Activated CD8-positive, alpha-beta memory T cell treated with anti-CD3 and anti-CD28 coated beads, Interleukin-2, amount 50 U/mL, for 1 hour (primary cell): ENCODE measurements at regions not wholly inside any gene's neighbourhood (a gene's known extent, or its start where the extent isn't known, plus 50 kb on each side); places are given as distances from the start of the nearest gene placed in this dataset.

ENCODE experiments used
- DNase-seq: peaks from one replicate; pipeline ENCODE4 v3.0.0-alpha.2; 2020; ENCODE audit errors: extremely low read depth

DNA sequence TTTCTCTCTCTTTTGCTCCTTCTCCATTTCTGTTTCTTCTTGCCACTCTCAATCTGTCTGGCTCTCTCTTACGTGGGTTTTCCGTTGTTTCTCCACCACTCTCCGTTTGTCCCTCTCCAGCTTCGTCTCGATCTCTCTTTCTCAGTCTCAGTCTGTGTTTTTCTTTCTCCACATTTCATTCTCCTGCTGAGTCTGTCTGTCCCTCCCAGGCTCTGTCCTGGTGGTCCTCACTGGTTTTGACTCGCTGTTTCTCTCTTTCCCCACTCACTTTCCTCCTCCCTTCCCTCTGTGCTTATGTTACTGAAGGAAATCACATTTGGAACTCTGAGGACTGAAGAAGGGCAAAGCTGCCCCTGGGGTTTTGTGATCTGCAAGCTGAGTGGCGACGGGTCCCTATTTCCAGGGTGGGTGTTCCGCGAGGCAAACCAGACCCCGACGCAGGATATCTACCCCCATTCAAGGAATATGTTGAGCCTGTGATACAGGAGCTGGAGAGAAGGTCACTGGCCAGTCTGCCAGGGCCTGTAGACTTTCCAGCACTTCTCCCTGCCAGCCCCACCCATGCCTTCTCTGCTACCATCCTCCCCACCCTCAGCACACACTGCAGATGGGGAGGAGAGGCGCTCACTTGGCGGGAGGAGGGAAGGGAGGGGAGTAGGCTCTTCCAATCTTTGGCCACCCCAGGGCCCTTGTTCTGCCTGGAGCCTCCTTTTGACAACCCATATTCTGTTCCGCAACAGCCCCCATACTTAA is 102.7 kb upstream of the MAP1LC3B2 start:
- DNase-seq = no peak

DNA sequence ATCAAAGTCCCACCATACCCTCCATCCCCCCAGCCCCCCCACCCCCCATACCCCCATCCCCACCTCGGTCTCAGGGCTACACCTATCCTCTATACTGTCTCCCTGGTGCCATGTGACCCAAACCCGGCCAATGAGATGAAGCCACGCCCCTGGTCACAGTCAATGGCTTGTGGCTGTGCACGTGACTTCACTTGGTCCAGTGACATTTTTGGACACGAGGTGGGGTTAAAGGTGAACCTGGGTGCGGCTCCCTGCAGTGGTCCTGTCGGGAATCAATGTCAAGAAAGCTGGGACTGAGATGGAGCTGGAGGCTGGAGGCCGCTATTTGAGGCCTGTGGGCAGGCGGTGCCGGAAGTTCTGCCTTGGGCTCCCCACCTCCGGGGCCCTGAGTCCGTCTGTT is 100.7 kb upstream of the MAP1LC3B2 start:
- no peak for DNase-seq

DNA sequence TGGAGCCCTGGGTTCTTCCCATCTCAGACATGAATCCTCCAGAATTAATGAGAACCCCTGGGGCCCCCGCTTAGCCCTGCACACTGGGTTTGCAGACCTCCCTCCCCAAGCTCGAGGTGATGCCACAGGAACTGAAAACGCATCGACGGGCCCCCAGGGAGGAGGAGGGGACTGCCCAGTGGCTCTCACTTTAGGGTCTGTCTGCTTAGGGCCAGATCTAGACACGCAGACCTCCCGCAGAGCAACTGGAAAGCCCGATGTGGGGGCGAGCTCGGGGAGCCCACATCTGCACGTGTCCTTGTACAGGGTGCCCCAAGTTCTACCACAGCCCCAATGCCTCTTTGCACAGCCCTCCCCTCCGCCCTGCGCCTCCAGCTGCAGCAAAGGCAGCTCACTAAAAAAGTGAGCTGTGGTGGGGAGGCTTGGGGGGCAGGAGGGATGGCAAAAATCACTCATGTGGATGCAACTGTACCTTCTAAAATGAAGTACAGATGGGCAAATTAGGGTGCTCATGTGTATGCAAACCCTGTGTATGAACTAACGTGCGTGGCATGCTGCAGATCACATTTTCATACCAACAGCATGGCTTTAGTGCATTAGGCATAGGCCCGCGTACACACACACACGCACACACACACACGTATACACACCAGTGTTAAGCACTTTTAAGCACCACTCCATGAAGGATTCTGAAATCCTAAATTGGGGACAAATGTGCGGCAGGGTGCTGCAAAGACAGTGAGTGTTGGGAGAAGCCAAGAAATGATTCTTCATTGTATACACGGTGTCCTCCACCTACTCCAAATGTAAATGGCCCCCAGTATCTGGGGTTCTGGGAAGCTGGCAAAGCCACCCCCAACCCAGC is 99.9 kb upstream of the MAP1LC3B2 start:
- no peak for DNase-seq

DNA sequence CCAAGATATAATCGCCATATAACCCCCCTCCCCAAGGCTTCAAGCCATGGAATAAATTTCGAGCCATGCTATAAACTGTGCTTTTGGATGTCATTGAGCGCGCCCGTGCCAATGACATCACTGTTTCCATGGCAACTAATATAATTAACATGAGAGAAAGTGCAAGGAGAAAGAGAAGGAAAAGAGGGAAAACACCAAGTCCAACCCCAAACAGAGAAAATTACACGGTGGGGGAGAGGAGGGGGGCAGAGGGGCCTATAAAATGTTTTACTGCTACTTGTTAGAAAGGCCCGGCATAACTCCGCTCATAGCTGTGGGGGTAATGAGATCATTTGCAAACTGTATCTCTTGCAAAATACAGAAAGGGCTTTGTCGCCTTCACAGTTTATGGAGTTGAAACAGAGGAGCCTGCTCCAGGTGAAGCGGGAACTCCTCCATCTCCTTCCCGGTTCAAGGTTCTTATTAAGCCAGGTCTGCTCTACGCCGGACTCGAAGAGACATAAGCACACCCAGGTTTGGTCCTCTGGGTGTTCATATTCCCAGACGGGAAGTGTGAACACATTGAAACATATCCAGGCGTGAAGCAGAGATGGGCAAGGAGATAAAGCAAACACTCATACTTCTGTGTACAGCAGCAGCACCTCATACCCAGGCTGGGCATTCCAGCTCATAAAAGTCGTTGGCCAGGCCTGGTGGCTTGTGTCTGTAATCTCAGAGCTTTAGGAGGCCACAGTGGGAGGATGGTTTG is 99.1 kb upstream of the MAP1LC3B2 start:
- DNase-seq = no peak

DNA sequence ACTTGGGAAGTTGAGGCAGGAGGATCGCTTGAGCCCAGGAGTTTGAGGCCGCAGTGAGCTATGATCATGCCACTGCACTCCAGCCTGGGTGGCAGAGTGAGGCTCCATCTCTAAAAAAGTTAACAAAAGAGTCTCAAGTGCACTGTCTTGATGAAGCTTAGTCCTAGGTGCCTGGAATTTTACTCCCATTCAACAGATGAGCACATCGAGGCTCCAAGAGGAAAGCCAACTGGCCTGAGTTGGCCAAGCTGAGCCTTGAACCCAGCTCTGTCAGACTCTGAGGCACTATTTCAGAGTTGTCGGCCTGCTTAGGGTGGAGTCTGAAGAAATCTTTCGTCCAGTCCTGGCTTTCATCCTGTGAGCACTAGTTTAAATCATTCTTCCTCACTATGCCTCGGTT is 98.1 kb upstream of the MAP1LC3B2 start:
- no peak for DNase-seq

DNA sequence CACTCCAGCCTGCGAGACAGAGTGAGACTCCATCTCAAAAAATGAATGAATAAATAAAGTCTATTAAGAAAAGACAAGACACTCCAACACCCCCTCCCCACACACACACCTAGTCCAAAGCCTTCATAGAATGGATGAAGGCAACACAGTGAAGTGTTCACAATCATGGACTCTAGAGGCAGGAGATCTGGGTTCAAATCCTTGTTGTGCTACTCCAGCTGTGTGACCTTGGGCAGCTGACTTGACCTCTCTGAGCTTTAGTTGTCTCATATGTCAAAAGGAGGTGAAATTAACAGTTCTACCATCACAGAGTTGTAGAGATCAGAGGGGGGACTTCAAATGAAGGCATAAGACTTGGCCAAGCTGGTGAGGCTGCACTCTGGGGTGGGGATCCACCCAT is 95.8 kb upstream of the MAP1LC3B2 start:
- DNase-seq = no peak

DNA sequence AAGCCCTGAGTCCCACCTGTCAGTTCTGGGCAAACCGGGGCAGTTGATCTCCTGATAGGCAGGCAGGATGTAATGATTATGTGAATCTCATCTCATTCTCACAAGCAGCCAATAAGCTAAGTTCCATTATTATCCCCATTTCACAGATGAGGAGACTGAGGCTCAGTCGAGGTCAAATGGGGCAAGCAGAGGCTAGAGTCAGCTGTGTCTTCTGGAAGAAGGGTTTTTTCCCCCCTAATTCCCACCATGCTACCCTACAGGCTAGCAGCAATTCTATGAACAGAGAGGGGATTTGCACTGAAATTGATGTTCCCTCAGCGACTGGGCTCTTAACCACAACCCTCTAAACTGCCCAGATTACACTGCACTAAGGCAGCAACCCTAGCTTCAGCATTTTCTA is 93.8 kb upstream of the MAP1LC3B2 start:
- no peak for DNase-seq

DNA sequence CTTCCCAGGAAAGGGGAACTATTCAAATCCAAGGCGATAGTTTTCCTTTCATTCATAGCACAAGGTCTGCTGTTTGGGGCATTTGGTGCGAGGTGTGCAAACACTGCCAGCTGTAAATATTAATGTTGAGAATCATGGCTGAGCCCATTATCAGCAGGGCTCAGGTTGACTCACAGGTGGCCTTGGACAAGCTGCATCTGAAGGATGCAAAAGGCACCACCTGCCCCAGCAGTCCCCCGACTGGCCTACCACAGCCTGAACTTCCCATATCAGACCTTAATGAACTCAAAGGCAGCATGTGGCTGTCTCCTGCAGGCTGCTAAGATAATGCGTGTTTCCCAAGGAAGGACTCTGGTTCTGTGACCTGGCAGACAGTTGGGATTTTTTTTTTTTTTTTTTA is 93.3 kb upstream of the MAP1LC3B2 start:
- DNase-seq = no peak

DNA sequence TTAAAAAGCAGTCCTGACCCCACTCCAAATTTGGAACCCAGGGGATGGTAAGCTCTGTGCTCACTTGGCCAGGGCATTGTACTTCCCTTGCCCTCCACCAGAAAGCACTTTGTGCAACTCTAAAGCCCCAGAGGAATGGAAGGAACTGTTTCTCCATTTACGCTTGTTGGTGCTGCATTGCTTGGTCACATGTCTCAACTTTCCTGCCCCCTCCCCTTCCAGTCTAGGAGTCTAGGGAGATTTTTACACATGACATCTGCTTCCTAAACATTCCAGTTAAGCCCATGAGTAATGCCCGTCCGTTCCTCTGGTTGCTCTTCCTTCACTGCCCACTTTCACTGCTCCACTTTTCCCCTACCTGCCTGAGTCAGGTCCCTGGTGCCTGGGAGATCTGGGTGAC is 92.6 kb upstream of the MAP1LC3B2 start:
- no peak for DNase-seq

DNA sequence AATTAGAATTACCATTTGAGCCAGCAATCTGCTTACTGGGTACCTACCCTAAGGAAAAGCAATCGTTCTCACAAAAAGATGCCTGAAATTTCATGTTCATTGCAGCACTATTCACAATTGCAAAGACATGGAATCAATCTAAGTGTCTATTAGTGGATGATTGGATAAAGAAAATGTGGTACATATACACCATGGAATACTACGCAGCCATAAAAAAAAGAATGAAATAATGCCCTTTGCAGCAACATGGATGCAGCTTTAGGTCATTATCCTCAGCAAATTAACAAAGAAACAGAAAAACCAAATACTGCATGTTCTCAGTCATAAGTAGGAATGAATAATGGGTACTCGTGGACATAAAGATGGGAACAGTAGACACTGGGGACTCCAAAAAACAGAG is 89.8 kb upstream of the MAP1LC3B2 start:
- no peak for DNase-seq

DNA sequence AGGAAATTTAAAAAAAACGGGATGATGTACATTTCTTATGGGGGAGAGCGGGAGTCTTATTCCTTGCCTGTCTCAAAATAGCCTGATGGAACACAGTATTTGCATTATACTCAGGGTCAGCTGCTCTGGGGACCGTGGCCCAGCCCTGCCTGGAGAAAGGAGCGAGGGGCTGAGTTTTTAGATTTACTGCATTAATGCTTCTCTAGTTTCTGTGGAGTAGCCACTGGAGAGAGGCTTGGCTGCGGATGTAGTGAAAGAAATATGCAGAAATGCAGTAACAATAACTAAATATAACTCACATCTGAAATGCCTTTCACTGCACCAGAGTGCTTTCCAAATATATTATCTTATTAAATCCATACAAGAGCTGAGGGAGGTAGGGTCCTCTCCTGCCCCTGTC is 87.6 kb upstream of the MAP1LC3B2 start:
- DNase-seq = no peak

DNA sequence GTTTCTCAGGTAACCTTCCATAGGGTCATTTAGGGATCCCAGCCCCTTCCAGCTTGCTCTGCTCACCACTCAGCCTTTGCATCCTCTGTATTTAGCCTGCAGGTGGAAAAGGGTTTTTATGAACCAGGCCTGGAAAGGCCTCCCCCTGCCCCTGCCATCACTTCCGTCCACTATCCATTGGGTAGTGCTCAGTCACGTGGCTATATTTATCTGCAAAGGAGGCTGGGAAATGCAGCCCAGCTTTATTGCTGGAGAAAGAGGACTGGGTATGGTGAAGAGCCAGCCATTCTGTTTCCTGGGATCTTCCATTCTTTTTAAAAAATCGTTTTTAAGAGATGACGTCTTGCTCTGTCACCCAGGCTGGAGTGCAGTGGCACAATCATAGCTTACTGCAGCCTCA is 87.0 kb upstream of the MAP1LC3B2 start:
- no peak for DNase-seq

DNA sequence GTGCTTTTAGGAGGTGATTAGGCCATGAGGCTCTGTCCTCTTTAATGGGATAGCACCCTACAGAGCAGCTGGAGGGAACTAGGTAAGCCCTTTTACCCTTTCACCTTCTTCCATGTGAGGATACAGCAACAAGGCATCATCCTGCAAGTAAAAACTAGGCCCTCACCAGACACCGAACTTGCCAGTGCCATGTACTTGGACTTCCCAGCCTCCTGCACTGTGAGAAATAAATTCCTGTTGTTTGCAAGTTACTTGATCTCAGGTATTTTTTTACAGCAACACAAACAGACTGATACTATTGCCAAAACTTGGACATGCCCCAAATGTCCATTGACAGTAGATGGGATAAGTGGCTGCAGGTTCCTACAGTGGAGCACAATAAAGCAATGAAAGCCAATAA is 85.8 kb upstream of the MAP1LC3B2 start:
- DNase-seq = no peak

DNA sequence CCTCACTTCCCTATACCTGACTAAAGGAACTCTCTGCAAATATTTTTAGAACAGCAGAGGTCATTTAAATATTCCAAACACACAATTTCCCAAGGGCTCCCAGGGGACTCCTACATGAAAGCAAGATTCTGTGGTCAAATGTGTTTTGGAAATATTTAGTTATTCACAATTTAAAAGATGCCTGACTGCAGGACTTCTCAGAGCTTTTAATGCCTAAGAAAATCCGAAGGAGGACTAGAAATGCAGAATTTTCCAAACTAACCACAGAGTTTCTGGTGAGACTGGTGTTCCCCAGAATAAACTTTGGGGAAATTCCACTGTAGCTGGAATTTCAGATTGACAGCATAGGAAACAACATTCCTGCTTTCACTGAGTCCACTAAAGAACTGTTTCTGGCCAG is 84.8 kb upstream of the MAP1LC3B2 start:
- DNase-seq = no peak

DNA sequence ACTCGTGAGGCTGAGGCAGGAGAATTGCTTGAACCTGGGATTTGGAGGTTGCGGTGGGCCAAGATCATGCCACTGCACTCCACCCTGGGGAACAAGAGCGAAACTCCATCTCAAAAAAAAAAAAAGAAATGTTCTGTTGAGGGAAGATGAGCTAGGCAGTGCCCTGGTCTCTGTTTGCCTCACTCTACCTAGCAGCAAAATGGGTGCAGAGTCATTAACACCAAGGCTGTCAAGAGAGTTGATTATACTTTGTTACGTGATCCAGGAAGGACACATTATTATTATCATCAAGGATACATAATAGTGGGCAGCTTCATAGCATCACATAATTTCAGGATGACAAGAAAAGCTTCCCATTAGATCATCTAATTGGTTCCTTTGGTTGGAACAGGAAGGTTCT is 84.3 kb upstream of the MAP1LC3B2 start:
- no peak for DNase-seq

DNA sequence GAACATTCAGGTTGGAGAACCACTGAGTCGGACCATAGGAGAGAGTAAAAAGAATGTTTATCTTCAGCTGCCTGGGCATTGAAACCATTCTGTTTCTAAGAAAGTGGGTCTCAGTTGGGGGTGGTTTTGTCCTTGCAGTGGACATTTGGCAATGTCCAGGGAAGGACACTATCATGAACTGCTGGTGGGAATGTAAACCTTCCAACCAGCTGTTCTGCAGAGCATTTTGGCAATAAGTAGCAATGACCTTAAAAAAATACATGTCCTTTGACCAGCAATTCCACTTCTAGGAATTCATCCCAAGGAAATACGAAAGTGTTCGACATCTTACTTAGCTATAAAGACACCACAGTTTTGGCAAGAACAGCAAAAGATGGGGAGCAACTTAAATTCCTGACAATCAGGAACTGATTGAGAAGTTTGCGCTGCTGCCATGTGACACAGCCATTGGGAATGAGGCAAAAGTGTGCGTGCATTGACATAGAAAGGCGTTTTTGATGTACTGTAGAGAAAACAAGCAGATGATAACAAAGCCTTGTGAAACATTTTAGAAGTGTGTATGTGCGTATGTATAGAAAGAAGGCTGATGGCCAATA is 82.9 kb upstream of the MAP1LC3B2 start:
- DNase-seq = no peak

DNA sequence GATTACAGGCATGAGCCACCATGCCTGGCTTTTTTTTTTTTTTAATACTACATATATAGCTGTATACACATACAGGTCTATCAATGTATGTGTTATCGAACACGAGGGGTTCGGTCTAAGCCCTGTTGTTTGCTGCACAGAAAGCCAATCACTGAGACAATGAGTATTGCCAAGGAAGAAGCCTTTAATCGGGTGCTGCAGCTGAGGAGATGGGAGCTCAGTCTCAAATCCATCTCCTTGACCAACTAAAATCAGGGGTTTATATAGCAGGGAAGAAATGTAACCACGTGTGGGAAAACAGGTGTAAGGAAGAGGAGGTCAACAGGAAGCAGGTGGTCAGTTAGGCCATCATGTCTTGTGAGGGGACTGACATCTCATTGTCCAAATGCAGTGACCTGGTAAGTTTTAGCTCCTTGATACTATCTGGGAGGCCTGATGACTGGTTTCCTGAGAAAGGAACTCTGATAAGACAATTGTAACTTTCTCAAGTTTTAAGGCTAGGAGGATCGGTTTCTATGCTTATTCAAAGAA is 80.9 kb upstream of the MAP1LC3B2 start:
- DNase-seq = no peak

DNA sequence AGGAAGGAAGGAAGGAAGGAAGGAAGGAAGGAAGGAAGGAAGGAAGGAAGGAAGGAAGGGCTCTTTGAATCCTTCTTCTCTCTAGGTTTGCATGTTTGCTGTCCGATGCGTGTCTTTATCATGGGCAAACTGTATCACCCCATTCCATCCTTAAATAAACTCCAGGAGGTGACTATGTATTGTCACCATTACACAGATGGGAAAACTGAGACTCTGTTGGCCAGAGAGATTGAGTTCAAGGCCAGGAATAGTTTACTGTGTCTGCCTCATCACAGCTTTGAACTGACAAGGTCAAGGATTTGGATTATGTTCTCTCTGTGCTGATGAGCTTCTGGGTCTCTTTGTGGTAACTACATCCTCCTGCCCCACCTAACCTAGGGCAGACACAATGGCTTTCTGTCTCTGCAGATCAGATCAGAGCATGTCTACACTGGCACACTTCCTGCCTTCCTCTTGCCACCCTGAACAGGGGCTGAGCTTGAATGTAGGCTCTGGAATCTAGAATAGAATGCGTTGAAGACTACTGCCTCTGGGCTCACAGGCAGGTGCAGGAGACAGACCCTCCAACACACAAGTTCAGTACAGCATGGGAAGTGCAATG is 78.9 kb upstream of the MAP1LC3B2 start:
- DNase-seq = no peak

DNA sequence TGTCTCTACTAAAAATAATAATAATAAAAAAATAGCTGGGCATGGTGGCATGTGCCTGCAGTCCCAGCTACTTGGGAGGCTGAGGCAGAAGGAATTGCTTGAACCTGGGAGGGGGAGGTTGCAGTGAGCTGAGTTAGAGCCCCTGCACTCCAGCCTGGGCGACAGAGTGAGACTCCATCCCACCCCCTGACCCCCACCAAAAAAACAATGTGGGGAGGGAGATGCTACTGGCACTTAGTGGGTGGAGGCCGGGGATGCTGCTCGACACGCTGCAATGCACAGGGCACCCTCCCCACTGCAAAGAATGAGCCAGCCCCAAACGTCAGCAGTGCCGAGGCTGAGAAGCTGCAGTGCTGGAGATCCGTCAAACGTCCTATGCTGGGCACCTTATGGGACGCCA is 77.5 kb upstream of the MAP1LC3B2 start:
- DNase-seq = no peak

DNA sequence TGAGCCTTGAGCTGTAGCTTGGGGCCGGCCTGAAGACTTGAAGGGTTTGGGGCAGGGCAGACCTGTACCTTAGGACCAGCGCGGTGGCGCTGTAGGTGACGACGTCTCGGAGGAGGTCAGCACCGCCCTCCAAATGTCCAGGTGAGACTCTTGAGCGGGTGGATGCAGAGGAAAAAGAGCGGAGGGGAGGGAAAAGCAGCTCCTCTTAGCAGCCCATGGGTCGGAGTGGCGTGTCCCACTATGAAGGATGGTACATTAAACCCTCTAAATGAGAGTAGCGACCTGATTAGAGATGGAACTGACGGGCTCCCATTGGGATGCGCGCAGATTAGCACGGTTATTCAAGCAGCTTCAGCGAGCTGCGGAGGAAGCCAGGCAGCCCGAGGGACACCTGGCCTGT is 77.0 kb upstream of the MAP1LC3B2 start:
- DNase-seq = no peak

DNA sequence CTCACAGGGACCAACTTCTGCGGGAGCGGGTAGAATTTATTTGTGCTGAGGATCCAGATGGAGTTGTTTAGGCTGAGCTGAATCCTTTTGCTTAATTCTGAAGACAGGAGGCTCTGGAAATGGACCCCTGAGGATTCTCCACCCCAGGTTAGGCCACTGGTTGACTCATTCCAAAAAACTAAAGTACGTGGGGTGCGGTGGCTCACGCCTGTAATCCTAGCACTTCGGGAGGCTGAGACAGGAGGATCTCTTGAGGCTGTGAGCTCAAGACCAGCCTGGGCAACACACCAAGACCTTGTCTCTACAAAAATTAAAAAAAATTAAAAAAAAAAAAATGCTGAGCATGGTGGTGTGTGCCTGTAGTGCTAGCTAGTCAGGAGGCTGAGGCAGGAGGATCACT is 76.3 kb upstream of the MAP1LC3B2 start:
- DNase-seq = no peak
